GM21515 (cell line): ENCODE measurements at regions not wholly inside any gene's neighbourhood (a gene's known extent, or its start where the extent isn't known, plus 50 kb on each side); places are given as distances from the start of the nearest gene placed in this dataset.

Experiments
- ATAC-seq: cut with Tn5 transposase; IDR thresholded peaks from one replicate; pipeline ENCODE4 v1.9.1; 2021; ENCODE audit not compliant: unreplicated experiment

DNA sequence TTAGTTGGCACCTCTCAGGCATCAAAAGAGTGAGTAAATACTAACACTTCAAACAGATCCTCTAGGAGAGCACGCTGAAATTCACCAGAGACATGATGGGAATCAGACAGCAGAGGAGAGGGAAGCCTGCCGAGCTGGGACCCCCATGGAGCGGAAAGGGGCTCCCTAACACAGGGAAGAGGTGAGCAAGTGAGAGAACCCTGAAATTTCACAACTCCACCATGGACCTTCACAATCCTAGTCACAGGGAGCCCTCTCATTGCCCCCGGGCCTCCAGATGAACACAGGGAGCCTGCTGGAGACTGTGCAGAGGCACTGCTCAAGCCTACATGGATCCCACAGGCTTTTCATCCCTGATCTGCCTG is 59.2 kb upstream of the ANTXRL start:
- no peak for ATAC-seq

DNA sequence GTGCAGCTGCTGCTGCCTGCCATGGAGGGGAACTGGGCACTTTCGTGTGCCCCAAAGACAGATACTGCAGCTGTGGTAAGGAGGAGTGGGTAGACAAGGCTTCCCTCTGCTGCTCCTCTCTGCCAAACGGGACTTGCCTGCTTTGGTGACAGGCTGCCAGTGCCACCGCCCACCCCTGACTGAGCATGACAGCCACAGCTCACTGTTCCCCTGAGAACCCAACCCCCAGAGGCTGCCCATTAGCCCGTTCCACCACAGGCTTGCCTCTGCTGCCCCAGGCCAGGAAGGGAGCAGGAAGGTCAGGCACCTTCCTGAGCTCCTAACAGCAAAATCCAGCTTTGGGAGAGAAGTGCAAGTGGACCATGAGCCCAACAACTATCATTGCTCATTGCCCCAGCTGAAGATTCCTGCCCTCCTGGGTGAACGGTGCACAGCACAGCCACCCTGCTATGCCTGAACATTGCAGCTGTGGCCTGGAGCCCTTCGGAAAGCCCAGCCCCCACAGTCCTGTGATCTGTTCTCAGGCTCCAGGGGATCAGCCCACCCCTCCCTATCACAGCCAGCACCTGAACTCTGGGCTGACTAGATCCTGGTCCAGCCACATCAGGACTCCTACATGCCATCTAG is 58.7 kb upstream of the ANTXRL start:
- no peak for ATAC-seq

DNA sequence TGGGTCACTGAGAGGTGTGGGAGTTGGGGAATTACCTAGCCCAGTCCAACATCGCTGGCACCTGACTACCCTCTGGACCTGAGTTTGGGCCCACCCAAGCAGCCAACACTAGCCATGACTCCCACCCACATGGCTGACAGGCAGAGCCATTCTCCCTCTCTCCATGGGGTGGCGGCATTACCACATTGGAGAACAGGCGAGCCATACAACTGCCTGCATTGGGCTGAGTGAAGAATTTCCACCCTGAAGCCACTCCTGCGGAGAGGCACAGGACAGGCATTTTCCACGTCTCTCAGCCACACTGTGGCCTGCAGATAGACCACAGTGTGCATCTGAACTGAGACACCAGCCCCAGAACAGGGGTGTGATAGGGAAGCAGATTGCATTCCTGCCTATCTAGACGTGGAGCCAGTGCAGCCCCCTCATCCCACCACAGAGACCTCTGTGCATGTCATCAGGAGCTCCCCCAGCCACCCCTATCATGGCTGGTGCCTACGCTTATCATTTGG is 58.2 kb upstream of the ANTXRL start:
- no peak for ATAC-seq

DNA sequence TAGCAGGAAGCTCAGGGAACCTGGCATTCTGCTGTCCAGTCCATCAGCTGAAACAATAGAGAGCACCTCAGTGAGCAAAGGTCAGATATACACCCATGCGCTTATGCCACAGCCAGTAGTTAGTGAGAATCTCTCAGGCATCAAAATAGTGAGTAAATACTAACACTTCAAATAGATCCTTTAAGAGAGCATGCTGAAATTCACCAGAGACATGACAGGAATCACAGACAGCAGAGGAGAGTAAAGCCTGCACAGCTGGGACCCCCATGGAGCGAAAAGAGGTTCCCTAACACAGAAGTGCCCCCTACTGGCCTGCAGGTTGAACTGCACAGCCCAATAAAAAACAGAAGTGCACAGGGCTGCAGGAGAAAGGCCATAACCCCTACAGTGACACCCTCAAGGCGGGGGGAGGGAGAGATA is 57.6 kb upstream of the ANTXRL start:
- ATAC-seq, result no peak

DNA sequence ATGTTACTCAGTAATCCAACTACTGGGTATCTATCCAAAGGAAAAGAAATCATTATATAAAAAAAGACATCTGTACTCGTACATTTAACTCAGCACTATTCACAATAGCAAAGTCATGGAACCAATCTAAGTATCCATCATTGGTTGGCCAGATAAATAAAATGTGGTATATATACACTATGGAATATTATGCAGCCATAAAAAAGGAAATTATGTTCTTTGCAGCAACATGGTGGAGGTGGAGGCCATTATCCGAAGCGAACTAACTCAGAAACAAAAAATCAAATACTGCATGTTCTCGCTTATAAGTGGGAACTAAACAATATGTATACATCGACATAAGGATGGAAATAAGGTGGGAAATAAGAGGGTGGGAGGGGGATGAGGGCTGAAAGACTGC is 56.2 kb upstream of the ANTXRL start:
- no peak for ATAC-seq

- ATAC-seq, result no peak
These were observed 55.7 kb upstream of the ANTXRL start for GRCh38 chr10:46231087-46231486.

DNA sequence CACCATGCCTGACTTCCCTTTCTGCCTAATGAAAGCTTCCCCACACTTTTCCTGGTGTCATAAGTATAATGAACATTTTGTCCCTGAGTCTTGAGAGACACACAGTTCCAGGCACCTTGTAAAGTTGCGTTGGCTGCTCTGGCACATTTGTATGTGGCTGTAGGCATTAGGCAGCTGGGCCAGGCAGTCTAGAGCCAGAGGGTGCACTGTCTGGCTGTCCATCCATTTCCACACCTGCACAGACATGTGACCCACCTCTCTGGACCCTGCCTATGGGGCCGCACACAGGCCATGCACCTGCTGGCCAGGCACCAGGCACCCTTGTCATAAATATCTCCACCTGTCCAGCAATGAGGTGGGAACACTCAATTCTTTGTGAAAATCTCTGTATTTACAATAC is 54.7 kb upstream of the ANTXRL start:
- ATAC-seq, result no peak

DNA sequence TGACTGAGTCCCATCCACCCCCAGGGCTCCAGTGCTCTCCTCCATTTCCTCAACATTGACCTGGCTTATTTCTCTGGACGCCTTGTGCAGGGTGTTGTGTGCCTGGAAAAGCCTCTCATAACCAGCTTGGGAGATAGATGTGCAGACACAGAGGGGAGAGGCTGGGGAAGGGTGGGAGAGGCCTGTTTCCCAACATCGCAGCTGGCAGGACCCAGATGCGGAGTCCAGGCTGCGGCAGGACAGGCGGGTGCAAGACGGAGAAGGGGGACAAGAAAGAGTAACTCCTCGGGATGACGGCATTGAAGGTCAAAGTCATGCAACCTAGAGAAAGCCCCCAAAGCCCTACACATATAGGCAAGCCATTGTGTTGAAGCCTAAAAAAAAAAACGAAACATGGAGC is 54.1 kb upstream of the ANTXRL start:
- ATAC-seq, result no peak

DNA sequence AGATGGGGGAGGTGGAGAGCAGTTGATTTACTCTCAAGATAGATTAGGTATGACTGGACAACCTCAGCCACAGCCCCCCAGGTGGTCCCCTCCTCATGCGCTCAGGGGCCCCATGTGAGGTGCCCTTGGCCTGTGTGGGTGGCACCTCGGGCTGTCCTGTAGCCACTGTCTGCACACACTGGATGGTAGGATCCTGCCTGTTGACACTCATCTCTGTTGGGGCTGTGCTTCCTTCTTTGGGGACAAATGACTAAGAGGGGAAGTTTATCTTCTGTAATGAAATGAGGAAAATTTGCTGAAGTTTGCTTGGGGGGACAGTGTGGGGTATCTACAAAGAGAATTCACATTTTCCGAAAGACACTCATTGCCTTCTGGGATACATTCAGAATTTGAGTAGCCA is 53.6 kb upstream of the ANTXRL start:
- ATAC-seq, result no peak

DNA sequence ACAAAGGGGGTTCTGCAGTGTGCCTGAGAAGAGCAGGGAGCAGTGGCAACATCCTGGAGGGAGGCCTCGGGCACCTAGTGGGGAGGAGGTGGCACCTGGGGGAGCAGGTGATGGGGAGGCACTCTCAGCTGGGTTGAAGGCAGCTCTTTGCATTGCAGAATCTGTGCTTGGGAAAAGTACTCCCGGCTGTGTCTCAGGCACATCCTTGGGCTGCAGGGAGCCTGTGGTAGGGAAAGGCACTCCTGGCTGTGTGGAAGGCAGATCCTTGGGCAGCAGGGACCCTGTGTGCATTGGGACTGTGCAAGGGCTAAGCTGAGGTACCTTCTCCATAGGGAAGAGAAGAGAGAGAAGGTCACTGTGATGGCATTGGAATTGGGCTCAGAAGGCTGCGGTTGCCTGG is 52.8 kb upstream of the ANTXRL start:
- no peak for ATAC-seq

- no peak for ATAC-seq
These were observed 52.3 kb upstream of the ANTXRL start for GRCh38 chr10:46234431-46235060.

DNA sequence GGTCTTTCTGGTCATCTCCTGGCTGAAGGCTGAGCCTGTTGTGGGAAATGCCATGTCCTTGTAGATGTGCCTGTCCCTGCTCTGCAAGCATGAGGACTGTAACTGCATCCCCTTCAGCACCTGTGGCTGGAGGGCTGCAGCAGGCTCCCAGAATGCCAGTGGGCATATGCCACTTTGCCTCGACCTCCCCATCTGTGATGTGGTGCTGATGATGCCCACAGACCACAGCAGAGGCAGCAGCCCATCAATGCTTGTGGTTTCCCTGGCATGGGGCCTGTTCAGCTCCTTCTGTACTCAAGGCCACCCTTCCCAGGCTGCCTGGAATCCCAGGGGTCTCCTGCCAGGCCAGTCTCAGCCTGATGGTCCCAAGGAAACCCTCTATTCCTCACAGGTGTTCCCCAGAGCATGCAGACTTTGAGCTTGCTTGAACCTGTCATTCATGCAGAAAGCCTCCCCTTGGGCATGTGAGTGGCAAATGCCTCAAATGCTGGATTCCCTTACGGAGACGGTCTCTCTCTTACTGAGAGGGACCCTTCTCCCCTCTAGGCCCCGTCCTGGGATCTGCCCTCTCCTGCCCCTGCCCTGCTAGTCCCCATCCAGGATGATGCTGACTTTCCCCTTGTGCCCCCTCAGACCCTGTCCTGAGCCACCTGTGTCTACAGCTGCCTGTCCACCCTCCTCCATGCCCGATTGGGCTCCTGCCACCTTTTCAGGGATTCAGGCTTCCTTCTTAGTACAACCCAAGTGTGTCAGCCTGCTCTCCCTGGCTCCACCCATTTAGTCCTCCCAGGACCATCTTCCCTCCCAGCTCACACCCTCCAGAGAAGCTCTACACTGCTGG is 50.9 kb upstream of the ANTXRL start:
- ATAC-seq, result no peak

- ATAC-seq, result no peak
These were observed 50.3 kb upstream of the ANTXRL start for GRCh38 chr10:46236546-46236887.

GRCh38 chr10:46236941-46237681 is 49.7 kb upstream of the ANTXRL start:
- ATAC-seq, result no peak
